ENCODE measurements at regions not wholly inside any gene's neighbourhood (a gene's known extent, or its start where the extent isn't known, plus 50 kb on each side); places are given as distances from the start of the nearest gene placed in this dataset.
"Not testable (repeated sequence)": the region's sequence is repeated elsewhere in the genome, so short reads cannot be mapped to it uniquely, and the experiment has no call there.

- TF ChIP-seq CTCF (conservative IDR thresholded peaks at IDR 0.05; ENCODE audit: low read depth in 2 of 2) (no peak), ZNF114 (CRISPR knock-in tag; IDR thresholded peaks at IDR 0.05) (no peak), EZH2phosphoT487 (IDR thresholded peaks at IDR 0.05; ENCODE audit: unreplicated experiment) (no peak)
These were observed 197.7 kb upstream of the MGAT5 start (continued) for GRCh38 chr2:134056173-134056572.

GRCh38 chr2:134061066-134061465, 192.8 kb upstream of the MGAT5 start:
- Mint-ChIP-seq H3K9me3 (peaks cover 59% of the 10 kb centered on the region), H3K36me3 (ENCODE audit: low read depth) (peaks cover 29% of the 10 kb centered on the region)
- H4K20me1 ChIP-seq (replicated peaks; ENCODE audit: insufficient read depth) = not testable (repeated sequence)

GRCh38 chr2:134062235-134062634, 191.6 kb upstream of the MGAT5 start:
- DNase-seq (ENCODE audit: low spot score); H3K27me3 Mint-ChIP-seq (ENCODE audit: insufficient read depth, low read depth, poor library complexity): not testable (repeated sequence)
- H3K36me3 Mint-ChIP-seq (ENCODE audit: low read depth) = peaks cover 29% of the 10 kb centered on the region

More at GRCh38 chr2:134061066-134061465, 192.8 kb upstream of the MGAT5 start:
- not testable (repeated sequence) for H3K79me2 ChIP-seq (replicated peaks; ENCODE audit: insufficient read depth); ATAC-seq; H3F3A ChIP-seq (replicated peaks; ENCODE audit: low read depth); H3K4me3 Mint-ChIP-seq; H3K4me1 ChIP-seq (ENCODE audit: insufficient read depth); H3K4me1 Mint-ChIP-seq; H3K9me2 ChIP-seq (ENCODE audit: insufficient read depth); H3K27ac Mint-ChIP-seq; H3K27me3 ChIP-seq (ENCODE audit: insufficient read depth); H3K27me3 Mint-ChIP-seq (ENCODE audit: insufficient read depth, low read depth, poor library complexity); H3K27ac ChIP-seq (ENCODE audit: low read depth); H3K4me2 ChIP-seq; H3K4me3 ChIP-seq; DNase-seq (ENCODE audit: low spot score); H2AFZ ChIP-seq; H3K36me3 ChIP-seq (ENCODE audit: insufficient read depth)

GRCh38 chr2:134063916-134064315, 190.0 kb upstream of the MGAT5 start:
- H3K79me2 ChIP-seq (replicated peaks; ENCODE audit: insufficient read depth); H3K9me2 ChIP-seq (ENCODE audit: insufficient read depth); H3K4me3 Mint-ChIP-seq; H3K27me3 Mint-ChIP-seq (ENCODE audit: insufficient read depth, low read depth, poor library complexity); H3K27ac ChIP-seq (ENCODE audit: low read depth); H3F3A ChIP-seq (replicated peaks; ENCODE audit: low read depth); DNase-seq (ENCODE audit: low spot score); H3K4me1 Mint-ChIP-seq; ATAC-seq; H3K27me3 ChIP-seq (ENCODE audit: insufficient read depth); H4K20me1 ChIP-seq (replicated peaks; ENCODE audit: insufficient read depth); H3K4me1 ChIP-seq (ENCODE audit: insufficient read depth); H2AFZ ChIP-seq; H3K27ac Mint-ChIP-seq; H3K36me3 ChIP-seq (ENCODE audit: insufficient read depth); H3K4me2 ChIP-seq; H3K4me3 ChIP-seq: not testable (repeated sequence)
- Mint-ChIP-seq H3K9me3 (peaks cover 64% of the 10 kb centered on the region), H3K36me3 (ENCODE audit: low read depth) (peaks cover 29% of the 10 kb centered on the region)

More at GRCh38 chr2:134062235-134062634, 191.6 kb upstream of the MGAT5 start:
- not testable (repeated sequence) for H3F3A ChIP-seq (replicated peaks; ENCODE audit: low read depth); H3K27ac Mint-ChIP-seq; H3K4me3 ChIP-seq; H2AFZ ChIP-seq; ATAC-seq; H3K4me3 Mint-ChIP-seq; H3K27me3 ChIP-seq (ENCODE audit: insufficient read depth); H3K4me1 ChIP-seq (ENCODE audit: insufficient read depth); H3K4me2 ChIP-seq; H3K79me2 ChIP-seq (replicated peaks; ENCODE audit: insufficient read depth); H3K27ac ChIP-seq (ENCODE audit: low read depth); H3K4me1 Mint-ChIP-seq; H4K20me1 ChIP-seq (replicated peaks; ENCODE audit: insufficient read depth); H3K36me3 ChIP-seq (ENCODE audit: insufficient read depth); H3K9me2 ChIP-seq (ENCODE audit: insufficient read depth)
- H3K9me3 Mint-ChIP-seq = peaks cover 64% of the 10 kb centered on the region

Measured in GM23338 (cell line).